ENCODE measurements at regions not wholly inside any gene's neighbourhood (a gene's known extent, or its start where the extent isn't known, plus 50 kb on each side); places are given as distances from the start of the nearest gene placed in this dataset.

DNA sequence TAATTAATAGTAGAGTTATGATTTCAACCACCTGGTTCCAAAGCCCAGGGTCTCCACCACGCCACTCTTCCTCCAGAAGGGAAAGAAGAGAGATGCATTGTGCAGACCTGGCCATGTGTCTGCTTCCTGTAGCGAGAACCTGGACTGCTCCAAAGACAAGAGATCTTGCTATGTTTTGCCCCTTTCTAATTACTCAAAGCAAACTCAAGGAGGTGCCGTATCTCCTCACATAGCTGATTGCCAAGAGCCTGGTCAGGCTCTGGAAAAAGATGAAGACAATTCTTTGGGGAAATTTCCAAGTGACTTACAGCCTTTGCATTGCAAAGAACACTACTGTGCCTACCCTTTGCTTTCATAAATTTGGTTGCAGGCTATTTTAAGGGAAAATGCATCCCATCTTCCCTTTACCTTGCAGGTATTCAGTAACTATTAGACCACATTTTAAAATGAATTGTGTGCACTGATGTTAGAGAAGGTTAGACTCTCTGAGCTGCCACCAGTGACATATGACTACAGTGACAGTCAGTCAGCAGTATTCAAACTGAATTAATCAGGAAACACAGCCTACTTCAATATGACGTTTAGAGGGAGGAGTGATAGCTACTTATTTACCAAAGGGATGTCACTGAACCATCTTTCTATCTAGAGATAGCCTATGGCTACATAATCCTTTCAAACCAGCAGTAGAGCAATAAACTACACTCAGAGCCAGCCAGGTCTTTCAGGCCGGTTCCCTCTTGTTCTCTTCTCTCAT is 842.1 kb upstream of the FANCL start:
- H3K4me3 ChIP-seq, result no peak overlapping the region
- H3K27me3 ChIP-seq, result no peaks in the 10 kb centered on the region
- TF ChIP-seq, protein P1, sequence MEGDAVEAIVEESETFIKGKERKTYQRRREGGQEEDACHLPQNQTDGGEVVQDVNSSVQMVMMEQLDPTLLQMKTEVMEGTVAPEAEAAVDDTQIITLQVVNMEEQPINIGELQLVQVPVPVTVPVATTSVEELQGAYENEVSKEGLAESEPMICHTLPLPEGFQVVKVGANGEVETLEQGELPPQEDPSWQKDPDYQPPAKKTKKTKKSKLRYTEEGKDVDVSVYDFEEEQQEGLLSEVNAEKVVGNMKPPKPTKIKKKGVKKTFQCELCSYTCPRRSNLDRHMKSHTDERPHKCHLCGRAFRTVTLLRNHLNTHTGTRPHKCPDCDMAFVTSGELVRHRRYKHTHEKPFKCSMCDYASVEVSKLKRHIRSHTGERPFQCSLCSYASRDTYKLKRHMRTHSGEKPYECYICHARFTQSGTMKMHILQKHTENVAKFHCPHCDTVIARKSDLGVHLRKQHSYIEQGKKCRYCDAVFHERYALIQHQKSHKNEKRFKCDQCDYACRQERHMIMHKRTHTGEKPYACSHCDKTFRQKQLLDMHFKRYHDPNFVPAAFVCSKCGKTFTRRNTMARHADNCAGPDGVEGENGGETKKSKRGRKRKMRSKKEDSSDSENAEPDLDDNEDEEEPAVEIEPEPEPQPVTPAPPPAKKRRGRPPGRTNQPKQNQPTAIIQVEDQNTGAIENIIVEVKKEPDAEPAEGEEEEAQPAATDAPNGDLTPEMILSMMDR (IDR thresholded peaks at IDR 0.05; ENCODE audit: low read depth, low read length), result no peak
- H3K4me1 ChIP-seq (ENCODE audit: low read depth), result peaks cover 17% of the 10 kb centered on the region
- H3K9me3 ChIP-seq (ENCODE audit: low read depth), result no peaks in the 10 kb centered on the region
- DNase-seq (ENCODE audit: low read depth in 1 of 2, low spot score in 1 of 2), result no peak
- no peak overlapping the region for H3K27ac ChIP-seq
- no peaks in the 10 kb centered on the region for H3K36me3 ChIP-seq

DNA sequence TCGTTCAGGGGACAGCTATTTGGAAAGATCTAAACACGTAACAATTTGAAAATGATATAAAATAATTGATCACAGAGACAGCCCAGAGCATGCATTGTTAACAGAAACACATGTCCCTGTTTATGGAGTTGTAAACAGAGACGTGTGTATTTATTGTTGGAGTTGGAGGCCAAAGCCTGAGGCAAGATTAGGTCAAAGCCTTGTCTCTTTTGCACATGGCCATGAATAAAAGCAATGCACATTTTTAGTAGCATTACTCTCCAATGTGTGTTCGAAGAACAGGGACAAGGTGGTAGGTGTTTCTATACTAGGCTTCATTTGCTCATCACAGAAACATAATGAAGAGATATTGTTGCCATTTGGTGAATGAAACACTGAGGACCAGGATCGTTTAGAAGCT is 841.5 kb upstream of the FANCL start:
- no peak overlapping the region for H3K27ac ChIP-seq
- H3K4me3 ChIP-seq, result no peak overlapping the region
- no peaks in the 10 kb centered on the region for H3K27me3 ChIP-seq
- H3K9me3 ChIP-seq (ENCODE audit: low read depth), result no peaks in the 10 kb centered on the region
- TF ChIP-seq, protein P1 (IDR thresholded peaks at IDR 0.05; ENCODE audit: low read depth, low read length), result no peak
- DNase-seq (ENCODE audit: low read depth in 1 of 2, low spot score in 1 of 2), result no peak
- H3K4me1 ChIP-seq (ENCODE audit: low read depth), result peaks cover 17% of the 10 kb centered on the region
- no peaks in the 10 kb centered on the region for H3K36me3 ChIP-seq

DNA sequence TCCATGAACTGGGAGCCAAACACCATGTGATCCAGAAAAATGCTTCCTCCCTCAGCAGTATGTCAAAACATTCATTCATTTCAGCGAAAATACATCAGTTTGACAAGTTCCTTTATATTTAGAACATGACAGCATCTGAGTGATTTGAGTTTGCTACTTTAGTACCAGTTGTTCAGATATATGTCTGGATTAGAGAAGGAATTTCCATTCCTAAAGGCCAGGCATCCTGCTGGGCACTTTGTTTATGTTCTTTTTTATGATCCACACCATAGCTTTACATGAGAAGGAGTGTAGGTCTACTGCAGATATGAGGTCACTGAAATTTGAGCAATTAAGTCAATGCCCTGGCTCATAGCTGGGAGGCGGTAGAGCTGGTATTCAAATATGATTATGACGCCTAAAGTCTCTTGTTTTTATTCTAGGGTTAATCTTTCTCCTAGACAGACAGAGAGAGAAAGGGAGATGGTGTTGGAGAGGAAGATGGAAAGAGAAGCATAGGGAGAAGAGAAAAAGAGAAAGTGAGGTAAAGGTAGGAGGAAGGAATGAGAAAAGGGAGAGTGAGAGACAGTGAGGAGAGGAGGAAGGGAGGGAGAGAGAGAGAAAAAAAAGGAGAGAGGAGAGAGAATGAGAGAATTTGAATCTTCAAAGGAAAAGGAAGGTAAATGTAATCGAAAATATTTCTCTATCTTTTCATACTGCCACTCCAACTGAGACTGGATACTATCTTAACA is 839.5 kb upstream of the FANCL start:
- no peak for DNase-seq (ENCODE audit: low read depth in 1 of 2, low spot score in 1 of 2)
- Histone ChIP-seq H3K36me3 (no peaks in the 10 kb centered on the region), H3K27me3 (no peaks in the 10 kb centered on the region), H3K9me3 (ENCODE audit: low read depth) (no peaks in the 10 kb centered on the region), H3K4me1 (ENCODE audit: low read depth) (peaks cover 17% of the 10 kb centered on the region), H3K4me3 (no peak overlapping the region), H3K27ac (peak overlapping the region; percentile 75)
- TF ChIP-seq, protein P1 (IDR thresholded peaks at IDR 0.05; ENCODE audit: low read depth, low read length), result no peak

DNA sequence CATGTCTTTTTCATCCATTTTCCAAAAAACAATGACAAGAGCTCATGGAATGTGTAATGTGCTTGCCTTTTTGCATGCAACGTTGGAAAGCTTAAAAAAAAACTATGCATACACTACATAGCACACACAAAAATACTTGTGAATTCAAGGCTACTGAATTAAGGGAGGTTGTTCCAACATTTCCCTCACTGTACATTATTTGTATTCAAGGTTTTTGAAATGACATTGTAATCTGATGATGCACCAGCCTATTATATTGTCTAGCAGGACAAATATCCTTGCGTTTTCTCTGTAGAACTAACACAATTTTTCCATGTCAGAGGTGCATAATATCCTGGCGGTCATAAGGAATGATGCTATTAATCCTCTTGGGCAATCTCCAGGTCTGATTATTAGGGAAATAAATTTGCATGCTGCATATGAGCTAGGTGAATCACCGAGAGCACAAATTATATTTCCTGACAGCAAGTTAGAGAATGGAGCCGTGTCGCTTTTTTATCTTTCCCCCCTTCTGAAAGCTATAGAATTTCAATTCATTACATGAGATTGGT is 836.9 kb upstream of the FANCL start:
- no peaks in the 10 kb centered on the region for H3K27me3 ChIP-seq
- no peak for DNase-seq (ENCODE audit: low read depth in 1 of 2, low spot score in 1 of 2)
- no peaks in the 10 kb centered on the region for H3K36me3 ChIP-seq
- TF ChIP-seq, protein P1 (IDR thresholded peaks at IDR 0.05; ENCODE audit: low read depth, low read length), result no peak
- H3K27ac ChIP-seq, result no peak overlapping the region
- no peaks in the 10 kb centered on the region for H3K9me3 ChIP-seq (ENCODE audit: low read depth)
- H3K4me3 ChIP-seq, result no peak overlapping the region
- H3K4me1 ChIP-seq (ENCODE audit: low read depth), result peaks cover 17% of the 10 kb centered on the region

DNA sequence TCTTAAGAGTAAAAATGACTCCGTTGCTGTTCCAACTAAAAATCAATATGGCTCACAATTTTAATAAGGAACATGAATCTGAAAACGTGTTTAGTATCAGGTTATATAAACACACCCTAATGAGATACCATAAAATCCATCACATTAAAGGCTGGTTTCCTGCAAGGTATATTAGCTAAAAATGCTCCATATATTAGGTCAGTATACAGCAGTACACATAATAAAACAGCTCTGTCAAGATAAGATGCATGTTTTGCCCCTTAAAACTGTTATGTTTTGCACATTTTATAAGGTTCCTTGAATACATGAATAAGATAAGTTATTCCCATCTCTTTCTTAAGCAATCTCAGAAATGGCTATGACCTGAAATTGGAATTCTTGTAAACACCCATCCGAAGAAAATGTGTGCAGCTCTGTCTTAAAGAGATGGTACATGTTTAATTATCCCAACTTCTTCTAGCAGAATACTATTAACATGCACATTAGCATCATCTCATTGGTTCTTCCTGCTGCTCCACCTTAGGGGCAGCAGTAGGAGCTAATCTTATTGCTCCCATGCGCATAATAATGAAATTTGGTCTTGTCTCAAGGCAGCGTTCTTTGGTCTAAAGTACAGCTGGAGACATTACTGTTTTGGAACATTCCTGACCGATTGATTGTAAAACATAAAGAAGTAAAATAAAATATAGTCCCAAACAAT is 836.1 kb upstream of the FANCL start:
- H3K27me3 ChIP-seq, result no peaks in the 10 kb centered on the region
- no peak for DNase-seq (ENCODE audit: low read depth in 1 of 2, low spot score in 1 of 2)
- no peaks in the 10 kb centered on the region for H3K9me3 ChIP-seq (ENCODE audit: low read depth)
- H3K4me1 ChIP-seq (ENCODE audit: low read depth), result peaks cover 17% of the 10 kb centered on the region
- TF ChIP-seq, protein P1 (IDR thresholded peaks at IDR 0.05; ENCODE audit: low read depth, low read length), result no peak
- H3K27ac ChIP-seq, result no peak overlapping the region
- no peaks in the 10 kb centered on the region for H3K36me3 ChIP-seq
- no peak overlapping the region for H3K4me3 ChIP-seq
